Stimulated activated CD4-positive, alpha-beta T cell treated with anti-CD3 and anti-CD28 coated beads, Interleukin-2, amount 100 ng/mL, for 4 hours (primary cell): ENCODE measurements at regions not wholly inside any gene's neighbourhood (a gene's known extent, or its start where the extent isn't known, plus 50 kb on each side); places are given as distances from the start of the nearest gene placed in this dataset.

Experiments
- DNase-seq: peaks from one replicate; pipeline ENCODE4 v3.0.0-alpha.2; 2020; ENCODE audit warnings: low read depth

DNA sequence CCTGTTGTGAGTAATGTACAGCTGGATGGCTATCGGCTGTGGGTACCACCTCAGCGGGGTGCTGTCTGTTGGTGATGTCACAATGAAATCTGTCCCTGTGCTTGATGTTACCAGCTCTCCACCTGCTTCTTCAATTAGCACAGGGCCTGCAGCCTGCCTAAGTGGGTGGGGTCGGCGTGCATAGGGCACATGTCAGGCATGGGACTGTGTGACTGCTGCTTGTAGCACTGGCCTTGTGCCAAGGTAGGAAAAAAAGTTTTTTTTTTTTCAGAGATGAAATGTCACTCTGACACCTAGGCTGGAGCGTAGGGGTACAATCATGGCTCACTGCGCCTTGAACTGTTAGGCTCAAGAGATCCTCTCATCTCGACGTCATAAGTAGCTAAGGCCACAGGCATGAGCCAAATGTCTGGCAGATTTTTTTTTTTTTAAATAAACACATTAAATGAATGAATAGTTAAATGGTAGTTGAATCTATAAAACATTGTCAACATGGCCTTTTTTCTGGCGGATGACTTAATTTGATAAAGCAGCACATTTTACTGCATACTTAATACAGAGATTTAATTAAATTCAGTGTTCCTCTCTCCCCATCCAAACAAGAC is 222.5 kb downstream of the NXNL2 start:
- DNase-seq: no peak

DNA sequence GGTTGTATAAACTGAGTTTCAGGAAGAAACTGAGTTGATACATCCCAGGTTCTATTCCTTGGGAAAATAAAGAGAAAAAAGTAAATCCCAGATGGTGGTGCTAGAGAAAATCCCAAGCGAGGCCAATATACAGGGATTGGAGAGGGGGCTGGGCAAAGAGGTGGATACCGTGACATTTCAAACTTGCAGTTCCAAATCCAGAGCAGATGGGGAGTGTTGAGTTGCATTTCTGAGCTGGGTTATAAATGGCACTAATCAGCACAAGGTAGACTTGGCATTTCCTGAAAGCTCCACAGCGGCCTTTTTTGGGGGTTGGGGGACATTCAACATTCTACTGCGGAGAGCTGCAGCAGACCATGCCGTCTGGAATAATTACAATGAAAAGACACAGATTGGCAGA is 224.4 kb downstream of the NXNL2 start:
- DNase-seq: no peak

DNA sequence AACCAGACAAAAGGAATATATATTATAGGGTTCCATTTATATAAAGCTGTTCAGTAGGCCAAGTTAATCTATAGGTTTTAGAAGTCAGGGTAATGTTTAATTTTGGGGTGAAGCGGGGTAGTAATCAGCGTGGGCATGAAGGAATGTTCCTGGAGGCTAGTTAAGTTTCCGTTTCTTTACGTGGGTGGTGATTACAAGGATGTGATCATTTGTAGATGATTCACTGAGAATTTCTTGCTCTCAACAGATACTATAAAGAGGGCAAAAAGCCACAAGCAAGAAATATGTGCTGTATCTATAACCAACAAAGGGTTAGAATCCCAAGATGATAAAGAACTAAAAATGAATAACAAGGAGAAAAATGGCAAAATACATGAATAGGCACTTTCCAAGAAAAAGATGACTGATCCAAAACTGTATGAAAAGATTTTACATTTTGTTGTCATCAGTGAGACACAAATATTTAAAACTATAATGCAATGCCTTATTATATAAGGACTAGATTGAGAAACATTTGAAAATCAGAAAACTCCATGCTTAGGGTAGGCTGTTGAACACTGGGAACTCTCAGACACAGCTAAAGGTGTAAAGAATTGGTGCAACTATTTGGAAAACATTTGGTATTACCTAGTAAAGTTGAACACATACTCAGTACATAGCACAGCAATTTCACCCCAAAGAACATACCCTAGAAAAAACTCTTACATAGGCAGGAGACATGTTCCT is 224.3 kb upstream of the S1PR3 start:
- no peak for DNase-seq

DNA sequence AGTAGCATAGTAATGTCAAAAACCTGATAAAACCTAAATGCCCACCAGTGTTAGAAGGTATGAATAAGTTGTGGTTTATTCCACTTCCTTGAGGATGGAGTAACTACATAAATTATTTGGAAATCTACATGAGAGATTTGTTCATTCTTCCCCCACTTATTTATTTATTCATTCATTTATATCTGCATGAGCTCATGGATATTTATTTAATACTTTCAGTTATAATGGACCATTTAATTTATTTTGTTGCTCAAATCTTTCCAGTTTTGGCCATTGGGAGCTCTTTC is 223.8 kb upstream of the S1PR3 start:
- no peak for DNase-seq

DNA sequence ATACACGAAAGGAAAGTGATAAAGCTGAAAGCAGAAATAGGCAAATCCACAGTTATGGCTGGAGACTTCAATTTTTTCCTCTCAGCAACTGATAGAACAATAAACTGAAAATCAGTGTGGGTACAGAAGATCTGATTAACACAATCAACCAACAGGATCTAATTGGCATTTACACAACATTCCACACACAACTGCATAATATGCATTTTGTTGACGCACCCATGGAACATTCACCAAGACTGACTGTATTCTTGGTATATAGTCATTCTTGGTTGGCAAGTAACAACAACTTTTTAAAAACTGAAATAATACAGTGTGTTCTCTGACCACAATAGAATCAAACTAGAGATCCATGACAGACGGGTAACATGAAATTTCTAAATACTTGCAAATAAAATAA is 218.7 kb upstream of the S1PR3 start:
- DNase-seq: no peak

DNA sequence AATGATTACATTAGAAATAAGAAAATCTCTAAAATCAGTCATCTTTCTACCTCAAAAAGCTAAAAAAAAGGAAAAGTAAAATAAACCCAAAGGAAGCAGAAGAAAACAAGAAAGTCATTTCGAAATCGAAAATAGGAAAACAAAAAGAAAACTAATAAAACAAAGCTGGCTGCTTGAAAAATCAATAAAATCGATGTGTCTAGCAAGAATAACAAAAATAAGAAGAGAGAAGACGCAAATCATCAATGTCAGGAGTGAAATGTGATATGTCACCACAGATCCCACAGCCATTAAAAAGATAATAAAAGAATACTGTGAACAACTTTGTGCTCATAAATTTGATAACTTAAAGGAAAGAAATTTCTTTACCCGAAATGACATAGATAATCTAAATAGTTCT is 218.1 kb upstream of the S1PR3 start:
- DNase-seq: no peak

DNA sequence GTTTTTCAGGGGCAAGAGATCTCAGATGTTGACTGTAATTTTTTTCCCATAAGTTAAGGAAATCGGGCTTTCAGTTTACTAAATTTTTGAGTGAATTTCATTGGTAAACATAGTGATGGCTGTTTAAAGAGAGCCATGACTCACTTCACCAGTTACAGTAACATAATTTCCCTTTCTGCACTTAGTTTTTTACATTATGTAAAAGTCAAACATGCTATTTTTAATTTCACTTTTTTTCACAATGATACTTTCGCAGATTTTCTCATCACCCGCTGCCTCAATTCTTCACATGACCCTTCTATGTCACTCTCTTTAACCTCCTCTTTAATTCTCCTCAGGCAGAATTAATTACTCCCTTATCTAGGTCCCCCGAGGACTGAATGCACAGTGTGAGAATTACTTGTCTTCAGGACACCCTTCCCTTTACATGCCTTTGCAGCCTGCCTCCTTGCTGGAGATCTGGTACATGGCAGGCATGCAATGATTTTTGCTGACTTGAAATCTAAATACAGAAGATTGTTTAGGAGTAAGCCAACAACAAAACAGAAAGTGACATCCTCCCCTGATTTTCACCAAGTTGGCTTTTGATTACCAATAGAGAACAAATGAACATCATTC is 217.5 kb upstream of the S1PR3 start:
- no peak for DNase-seq

DNA sequence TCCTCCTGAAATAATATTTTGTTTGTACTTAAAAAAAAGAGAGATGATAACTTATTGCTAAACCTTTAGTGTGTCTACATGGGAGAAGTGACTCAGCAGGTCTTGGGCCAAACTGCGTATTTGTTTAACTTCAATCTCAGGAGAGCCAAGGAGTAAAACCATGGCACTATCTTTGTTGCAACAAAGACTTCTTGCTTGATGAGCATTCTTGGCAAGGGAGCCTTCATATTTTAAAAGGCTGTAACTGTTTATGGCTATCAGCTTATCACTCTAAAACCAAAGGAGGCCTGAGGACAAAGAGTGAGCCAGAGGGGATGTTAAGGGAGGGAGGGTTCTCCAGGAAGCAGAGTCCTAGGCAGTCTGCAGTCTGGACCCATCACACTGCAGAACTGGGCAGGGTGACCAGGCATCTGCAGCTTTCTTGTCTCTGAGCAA is 216.2 kb upstream of the S1PR3 start:
- DNase-seq: no peak

DNA sequence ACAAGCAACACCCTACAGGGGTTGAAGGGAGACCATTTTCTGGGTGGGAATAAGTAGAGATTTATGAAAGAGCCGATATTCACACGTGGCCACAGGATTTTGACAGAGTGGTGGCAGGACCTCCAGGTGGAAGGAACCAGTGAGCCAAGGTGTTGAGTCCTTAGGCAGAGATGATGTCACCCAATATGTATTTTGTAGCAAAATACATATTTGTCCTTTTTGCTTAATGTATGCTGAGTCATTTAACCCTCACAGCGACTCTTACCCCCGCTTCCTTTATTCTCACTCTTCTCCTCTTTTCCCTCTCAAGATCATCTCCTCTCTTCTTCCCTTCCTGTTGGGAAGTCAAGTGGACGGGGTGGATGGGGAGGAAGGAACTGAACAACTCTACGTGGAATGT is 215.7 kb upstream of the S1PR3 start:
- no peak for DNase-seq

DNA sequence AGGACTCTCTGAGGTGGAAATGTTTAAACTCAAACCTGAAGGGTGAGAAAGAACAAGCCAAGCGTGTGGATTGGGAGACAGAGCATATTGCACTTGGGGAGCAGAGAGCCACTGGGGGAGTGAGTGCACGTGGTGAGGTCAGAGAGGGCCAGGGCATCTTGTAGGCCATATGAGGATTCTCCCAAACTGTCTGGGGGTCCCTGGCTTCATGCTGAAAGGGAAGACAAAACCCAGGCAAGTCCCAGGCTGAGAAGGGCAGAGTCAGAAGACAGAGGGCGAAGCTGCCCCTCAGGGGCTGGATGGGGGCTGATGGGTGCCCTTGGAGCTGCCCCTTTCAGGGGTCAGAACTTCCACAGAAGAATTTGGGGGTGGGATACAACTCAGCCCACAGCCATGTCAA is 215.3 kb upstream of the S1PR3 start:
- no peak for DNase-seq

DNA sequence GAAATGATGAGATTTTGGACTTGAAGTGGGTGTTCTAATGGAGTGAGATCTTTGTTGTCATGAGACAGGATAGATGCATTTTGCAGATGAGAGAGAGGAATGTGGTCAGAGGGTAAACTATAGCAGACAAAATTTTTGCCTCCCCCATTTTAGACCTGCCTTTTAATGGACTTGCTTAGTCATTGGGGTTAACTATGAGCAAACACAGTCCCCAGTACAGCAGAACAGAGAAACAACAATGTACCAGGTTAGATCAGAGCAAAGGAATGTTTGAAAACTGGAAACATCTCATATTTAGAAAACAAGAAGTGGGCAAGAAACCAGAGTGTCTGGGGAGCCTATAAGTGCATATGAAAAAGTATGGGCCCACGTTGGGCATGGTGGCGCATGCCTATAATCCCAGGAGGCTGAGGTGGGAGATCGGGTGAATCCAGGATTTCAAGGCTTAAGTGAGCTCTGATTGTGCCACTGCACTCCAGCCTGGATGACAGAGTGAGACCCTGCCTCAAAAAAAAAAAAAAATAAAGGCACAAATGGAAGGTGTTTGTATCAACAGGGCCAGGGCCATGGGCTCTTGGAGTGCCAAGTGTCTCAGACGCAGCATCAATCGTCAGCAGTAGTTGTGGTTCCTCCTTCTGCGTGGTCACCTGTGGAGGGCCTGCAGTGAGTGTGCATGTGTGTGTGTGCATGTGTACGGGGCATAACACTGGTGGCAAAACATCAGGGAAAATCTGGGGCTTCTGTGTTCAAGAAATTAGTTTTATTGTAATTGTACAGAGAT is 214.4 kb upstream of the S1PR3 start:
- DNase-seq: no peak

DNA sequence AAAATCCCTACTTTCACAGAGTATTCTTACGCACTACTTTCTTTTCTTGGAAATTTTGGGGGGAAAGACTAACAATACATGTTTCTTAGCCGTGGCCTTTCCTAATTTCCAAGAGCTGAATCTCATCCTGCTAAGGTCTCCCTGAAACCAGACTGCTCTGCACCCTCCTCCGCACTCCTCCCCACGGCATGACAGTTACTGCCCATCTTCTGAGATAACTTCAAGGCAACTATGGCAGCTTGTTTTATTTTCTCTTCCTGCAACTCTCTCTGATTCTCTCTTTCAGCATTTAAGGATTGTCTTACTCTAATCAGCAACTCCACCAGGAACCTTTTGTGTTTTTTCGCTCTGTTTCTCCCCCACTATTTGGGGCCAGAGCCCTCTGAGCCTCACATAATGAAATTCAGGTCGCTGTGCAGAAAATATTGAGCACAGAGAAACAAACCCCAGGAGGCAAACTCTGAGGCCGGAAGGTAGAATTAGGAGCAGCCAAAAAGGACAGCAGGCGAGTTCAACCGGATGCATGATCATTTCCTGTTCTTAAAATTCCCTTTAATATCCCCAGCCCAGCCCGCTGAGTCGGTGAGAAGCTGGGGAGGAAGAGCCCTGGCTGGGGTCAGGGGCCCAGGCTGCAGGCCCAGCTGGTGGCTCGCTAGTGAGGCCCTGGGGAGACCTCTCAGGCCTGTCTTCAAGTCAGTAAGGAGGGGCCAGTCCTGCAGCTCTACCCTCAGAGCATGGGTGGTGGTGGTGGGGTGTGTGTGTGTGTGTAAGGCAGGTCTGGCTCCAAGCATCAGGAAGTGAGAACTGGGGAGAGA is 213.6 kb upstream of the S1PR3 start:
- no peak for DNase-seq

DNA sequence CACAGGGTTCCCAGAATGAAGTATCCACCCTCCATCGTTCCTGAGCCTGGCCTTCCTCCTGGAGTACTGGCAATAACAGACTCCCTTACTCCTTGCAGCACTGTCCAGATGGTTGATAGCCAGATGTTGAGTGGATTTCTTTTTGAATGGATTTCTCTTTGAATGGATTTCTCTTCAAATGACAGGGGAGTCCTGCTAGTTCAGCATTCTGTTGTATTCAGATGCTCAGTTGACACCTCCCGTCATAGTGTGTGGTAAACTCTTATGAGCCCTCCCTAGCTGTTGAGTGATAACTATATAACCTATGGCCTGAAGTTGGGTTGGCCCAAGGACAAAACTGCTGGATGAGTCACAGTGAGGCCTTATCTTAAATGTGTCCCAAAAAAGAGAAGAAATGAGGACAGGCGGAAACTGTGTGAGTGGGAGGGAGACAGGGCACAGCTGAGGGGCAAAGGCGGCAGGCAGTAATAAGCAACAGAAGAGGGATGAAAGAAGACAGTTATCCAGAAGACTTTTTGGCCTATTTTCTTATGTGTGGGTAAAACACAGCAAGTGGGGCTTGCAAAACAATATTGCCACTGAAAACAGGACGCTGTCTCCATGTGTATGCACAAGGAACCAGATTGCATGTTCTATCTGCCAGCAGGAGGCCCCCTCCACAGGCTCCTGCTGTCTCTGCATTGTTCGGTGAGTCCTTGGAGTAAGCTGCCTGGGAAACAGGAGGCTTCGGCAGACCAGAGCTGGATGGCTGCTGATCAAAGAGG is 209.5 kb upstream of the S1PR3 start:
- no peak for DNase-seq

DNA sequence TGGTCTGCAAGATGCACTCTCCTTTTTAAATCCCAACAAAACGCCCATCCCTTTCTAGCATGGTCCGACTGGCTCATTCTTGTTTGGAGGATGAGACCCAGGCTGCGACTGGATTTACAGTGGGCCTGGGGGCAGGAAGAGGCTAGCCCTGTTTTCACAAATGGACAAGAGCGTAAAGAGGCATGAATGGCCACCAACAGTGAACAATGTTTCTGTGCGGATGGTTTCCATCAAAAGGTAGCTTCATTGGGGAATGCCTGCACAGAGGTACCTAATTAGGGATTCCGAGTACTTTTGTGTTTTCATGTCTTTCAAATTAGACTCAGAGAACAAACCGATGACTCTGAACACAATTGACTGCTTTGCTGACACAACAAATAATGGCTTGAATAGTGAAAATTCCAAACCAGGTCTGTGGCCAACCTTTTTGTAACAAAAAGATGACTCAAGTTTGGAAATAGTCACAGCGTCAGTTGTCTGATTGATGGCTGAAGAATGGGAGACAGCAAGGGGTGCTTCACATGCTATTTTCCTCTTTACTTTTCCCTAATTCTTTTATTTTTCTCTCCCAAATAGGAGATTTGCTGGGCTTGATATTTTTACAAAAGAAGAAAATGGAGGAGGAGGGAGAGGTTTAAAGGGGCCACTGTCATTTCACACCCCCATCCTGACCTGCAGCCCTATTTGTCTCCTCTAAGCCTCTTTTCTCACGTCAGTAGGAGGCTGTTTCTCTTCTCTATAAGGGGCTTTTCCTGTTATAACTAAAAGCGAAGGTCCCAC is 208.1 kb upstream of the S1PR3 start:
- no peak for DNase-seq

DNA sequence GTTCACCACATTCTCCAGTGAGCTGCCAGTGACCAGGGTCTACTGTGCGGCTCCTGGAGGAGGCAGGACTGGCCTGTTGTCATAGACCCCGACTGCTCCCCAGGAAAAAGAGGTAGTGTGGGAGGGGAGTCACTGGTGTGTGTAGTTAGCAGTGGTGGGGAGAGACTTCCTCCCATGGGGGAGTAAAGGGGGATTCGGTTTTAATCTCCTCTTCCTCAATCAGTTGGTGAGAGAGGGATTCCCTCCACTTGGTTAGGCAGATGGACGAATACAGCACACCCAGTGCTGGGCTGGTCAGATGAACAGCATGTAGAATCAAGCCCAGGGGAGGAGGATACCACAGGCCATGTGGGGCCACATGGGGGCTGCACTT is 207.6 kb upstream of the S1PR3 start:
- no peak for DNase-seq

DNA sequence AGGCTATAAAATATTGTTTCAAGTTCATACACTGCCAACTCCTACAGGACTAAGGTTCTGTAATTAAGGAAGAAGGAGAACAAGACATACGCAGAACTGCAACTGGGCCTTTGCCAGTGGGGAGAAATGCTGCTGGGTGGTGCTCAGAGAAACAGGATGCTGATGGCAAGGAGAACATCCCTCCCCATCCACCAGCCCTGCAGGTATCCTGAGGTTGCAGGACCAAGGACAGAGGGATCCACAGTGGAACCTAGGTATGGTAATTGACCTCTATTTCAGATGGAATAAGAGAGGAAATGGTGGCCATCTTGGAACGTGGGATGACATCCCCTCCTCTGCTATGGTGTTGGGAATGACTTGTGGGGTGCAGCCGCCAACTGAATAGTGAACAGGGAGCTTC is 206.3 kb upstream of the S1PR3 start:
- DNase-seq: no peak

DNA sequence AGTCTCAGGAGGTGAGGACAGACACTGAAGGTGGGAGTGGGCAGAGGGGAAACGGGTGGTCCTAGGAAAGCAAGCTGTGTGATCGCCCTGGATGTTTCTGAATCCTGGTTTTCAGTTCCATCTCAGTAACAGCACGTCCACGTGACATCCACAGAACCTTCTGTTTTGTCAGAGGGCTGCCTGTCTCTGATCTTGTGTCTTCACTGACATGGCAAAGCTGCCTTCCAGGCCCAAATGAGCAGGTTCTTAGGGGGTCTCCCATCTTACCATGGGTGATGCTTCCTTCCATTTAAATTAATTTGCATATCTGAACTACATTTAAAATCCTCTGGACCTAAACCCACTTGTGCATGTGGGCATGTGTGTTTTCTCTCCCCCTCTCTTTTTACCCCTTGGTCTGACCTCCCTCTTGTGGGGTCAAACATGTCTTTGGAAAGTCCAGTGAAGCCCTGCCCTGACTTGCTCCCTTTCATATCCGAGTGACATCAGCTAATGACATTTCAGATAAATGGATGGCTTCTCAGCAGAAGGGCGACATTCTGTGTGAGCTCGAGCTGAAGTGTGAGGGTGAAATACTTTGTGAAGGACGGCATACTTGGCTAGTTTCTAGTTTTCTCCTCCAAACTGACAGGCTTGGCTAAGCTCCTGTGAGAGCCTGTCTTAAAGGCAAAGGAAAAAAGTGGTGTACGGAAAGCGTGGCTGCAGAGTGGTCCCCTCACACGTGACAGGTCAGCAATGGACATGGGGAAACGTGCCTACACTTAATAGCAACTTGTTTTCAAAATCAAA is 204.8 kb upstream of the S1PR3 start:
- DNase-seq: no peak

DNA sequence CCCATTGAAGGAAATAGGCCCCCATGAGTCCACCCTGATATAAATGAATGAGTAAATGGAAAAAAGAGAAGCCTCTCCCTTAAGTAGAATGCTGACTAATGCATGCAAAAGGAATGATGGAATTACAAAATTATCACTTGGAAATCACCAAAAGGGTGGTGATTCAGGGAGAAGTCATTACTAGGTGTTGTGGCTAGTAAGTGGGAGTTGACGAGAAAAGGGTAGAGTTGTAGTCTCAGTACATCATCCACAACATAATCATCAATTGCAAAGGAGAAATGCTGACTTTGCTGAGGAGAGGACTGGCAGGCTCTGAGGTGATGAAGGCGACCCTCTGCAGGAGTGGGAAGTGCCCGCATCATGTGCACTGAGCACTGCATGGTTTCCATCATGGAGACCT is 201.5 kb upstream of the S1PR3 start:
- DNase-seq: no peak

DNA sequence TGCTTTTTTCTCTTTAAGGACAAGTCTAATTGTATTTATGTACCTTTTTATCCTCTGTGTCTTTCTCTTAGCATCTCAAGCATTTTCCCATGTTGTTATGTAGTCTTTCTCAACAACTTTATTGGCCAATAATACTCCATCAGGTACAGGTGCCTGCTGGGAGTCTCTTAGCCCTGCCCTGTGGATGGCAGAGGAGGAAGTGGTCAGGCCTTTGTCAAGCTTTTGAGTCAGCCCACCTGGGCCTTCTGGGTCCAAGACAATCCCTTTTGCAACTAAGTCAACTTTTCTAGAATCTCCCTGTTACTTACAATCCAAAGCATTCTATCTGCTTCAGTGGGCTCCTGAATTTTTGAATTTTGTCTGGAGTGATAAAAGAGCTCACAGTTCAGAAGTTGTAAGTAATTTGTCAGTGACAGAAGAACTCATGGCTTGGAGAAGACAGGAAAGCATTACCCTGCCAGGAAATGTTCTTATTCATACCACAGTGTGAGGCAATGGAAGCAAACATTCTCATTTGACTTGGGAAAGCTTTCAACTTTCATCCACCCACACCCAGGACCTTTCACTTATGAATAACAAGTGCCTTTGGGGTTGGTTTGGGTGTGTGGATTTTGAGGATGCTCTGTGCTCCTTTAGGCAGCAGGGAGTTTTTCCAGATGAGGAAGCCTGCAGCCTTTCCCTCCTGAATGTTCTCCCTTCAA is 200.0 kb upstream of the S1PR3 start:
- no peak for DNase-seq
